Stimulated activated naive CD8-positive, alpha-beta T cell treated with anti-CD3 and anti-CD28 coated beads, Interleukin-15, Interleukin-2, amounts not matched to agents 100 U/mL and 50 U/mL, for 24 hours (primary cell): ENCODE measurements at regions not wholly inside any gene's neighbourhood (a gene's known extent, or its start where the extent isn't known, plus 50 kb on each side); places are given as distances from the start of the nearest gene placed in this dataset.
"Not testable (repeated sequence)": the region's sequence is repeated elsewhere in the genome, so short reads cannot be mapped to it uniquely, and the experiment has no call there.

ENCODE experiments used
- ATAC-seq: fragments of 150-1000 bp; cut with Tn5 transposase; one replicate; pipeline ENCODE4 v1.10.0; 2021
- DNase-seq: peaks from one replicate; pipeline ENCODE4 v3.0.0; 2021

DNA sequence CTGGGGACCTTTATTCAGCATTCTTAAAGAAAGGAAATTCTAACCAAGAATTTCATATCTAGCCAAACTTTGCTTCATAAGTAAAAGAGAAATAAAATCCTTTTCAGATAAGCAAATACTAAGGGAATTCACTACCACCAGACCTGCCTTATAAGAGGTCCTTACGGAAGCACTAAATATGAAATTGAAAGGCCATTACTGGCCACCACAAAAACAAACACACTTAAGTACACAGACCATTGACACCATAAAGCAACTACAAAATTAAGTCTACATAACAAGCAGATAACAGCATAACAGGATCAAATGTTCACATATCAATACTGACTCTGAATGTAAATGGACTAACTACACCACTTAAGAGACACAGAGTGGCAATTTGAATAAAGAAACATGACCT is 361.4 kb upstream of the POU5F2 start:
- ATAC-seq (no peak), DNase-seq (no peak)

DNA sequence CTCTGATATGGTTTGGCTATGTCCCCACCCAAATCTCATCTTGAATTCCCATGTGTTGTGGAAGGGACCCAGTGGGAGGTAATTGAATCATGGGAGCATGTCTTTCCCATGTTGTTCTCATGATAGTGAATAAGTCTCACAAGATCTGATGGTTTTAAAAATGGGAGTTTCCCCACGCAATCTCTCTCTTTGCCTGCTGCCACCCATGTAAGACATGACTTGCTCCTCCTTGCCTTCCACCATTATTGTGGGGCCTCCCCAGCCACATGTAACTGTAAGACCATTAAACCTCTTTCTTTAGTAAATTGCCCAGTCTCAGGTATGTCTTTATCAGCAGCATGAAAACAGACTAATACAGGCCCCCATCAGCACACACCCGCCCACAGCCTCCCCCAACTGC is 356.0 kb upstream of the POU5F2 start:
- DNase-seq, ATAC-seq: not testable (repeated sequence)

DNA sequence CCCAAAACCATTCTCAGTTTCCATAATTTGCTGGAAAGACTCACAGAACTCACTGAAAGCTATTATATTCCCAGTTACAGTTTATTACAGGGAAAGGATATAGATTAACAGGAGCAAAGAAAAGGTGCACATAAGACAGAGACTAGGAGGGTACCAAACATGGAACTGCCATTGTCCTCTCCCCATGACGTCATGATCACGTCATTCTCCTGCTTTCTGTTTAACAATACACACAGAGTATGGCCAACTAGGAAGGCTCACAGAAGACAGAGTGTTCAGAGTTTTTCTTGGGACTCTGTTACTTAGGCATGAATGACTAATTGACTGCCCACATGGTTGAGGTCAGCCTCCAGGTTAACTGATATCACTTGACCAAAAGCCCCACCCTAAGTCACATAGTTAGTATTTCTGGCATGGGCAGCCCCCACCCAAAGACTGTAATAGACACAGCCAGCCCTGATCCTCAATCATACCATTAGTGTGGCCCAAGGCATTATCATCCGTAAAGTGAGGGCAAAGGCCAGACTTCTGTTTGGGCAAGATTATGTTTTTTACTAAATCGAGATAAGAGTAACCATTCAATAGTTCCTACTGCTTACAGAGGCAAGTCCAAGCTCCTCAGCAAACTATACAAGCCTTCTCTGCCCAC is 353.5 kb upstream of the POU5F2 start:
- no peak for DNase-seq
- ATAC-seq, result no peak

DNA sequence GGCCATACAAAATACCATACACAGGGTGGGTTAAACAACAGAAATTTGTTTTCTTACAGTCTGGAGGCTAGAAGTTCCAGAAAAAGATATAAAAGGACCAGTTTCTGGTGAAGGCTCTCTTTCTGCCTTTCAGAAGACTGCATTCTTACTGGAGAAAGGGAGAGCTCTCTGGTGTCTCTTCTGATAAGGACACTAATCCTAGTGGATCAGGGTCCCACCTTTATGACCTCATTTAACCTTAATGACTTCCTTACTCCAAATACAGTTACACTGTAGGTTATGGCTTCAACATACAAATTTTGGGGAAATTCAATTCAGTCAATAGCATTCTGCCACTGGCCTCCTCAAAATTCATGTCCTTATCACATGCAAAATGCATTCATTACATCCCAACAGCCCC is 351.9 kb upstream of the POU5F2 start:
- no peak for DNase-seq
- ATAC-seq, result no peak

DNA sequence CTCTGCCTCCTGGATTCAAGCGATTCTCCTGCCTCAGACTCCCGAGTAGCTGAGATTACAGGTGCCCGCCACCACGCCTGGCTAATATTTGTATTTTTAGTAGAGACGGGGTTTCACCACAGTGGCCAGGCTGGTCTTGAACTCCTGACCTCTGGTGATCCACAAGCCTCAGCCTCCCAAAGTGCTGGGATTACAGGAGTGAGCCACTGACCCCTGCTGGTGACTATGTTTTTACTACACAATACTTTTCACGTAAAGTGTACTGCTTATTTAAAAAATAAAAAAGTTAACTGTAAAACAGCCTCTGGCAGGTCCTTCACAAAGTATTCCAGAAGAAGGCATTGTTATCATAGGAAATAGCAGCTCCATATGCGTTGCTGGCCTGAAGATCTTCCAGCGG is 345.2 kb upstream of the POU5F2 start:
- not testable (repeated sequence) for DNase-seq, ATAC-seq

DNA sequence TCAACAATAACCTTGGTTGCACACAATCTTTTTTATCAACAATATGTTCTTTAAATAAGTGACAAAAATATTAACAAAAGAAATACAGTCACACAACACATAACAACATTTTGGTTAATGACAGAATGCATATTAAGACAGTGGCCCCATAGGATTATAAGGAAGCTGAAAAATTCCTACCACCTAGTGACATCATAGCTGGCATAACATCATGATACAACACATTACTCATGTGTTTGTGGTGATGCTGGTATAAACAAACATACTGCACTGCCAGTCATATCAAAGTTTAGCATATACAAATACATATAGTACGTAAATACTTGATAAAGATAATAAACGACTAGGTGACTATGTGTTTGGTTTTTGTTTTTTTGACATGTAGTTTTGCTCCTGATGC is 344.8 kb upstream of the POU5F2 start:
- ATAC-seq (no peak), DNase-seq (no peak)

DNA sequence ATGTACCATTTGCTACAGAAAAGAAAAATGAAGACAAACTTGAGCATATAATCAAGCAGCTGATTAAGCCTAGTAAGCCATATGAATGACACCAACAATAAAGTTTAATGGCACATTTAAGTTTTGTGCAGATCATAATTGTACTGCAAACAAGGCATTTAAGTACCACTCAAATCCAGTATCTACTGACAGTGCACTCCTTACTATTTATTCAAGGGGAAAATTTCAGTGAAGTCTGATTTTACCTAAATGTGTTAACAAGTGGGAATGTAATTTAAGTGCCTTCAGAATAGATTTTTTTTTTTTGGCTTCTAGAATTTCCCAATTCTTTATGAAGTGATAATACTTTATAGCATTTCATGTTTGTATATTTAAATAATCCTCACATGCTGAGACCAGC is 341.0 kb upstream of the POU5F2 start:
- ATAC-seq, result no peak
- no peak for DNase-seq

DNA sequence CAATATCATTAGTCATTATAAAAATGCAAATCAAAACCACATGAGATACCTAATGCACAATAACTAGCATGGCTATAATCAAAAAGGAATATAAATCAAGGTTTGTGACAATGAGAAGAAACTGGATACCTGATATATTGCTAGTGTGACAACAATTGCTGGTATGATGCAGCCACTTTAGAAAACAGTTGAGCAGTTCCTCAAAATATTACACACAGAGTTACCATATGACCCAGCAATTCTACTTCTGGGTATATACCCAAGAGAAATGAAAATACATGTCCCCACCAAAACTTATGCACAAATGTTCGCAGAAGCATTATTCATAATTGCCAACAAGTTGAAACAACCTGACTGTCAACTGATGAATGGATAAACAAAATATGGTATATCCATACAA is 339.7 kb upstream of the POU5F2 start:
- ATAC-seq (no peak), DNase-seq (no peak)

DNA sequence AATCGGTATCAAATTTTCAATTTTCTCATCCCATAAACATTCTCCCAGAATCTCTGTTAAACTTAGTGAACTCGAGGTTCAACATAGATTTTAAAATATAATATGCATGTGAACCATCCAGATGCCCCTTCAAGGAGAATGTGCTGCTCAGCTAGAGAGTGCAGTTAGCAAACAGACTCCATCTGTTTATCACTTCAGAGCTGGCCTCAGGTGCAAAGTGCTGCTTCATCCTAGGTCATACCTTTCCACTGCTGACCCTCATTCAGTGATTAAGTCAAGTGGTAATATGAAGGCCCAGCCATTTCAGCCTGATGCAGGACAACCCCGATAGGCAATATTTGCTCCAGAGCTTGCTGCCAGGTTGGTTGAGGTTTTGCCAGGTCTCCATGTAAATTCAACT is 339.0 kb upstream of the POU5F2 start:
- DNase-seq (no peak), ATAC-seq (no peak)

DNA sequence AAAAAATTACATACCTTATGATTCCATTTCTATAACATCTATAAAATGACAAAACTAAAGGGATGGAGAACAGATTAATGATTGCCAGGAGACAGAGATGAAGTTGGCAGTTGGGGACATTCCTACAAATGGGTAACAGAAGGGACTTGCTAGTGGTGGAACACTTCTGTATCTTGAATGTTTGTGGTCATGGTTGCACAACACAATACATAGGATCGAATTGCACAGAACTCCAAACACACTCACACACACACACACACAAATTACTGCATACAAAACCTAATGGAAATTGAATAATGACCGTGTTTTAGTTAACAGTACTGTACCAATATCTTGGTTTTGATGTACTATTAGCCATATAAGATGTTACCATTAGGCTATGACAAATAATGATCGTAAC is 330.7 kb upstream of the POU5F2 start:
- ATAC-seq, result no peak
- DNase-seq, result no peak

DNA sequence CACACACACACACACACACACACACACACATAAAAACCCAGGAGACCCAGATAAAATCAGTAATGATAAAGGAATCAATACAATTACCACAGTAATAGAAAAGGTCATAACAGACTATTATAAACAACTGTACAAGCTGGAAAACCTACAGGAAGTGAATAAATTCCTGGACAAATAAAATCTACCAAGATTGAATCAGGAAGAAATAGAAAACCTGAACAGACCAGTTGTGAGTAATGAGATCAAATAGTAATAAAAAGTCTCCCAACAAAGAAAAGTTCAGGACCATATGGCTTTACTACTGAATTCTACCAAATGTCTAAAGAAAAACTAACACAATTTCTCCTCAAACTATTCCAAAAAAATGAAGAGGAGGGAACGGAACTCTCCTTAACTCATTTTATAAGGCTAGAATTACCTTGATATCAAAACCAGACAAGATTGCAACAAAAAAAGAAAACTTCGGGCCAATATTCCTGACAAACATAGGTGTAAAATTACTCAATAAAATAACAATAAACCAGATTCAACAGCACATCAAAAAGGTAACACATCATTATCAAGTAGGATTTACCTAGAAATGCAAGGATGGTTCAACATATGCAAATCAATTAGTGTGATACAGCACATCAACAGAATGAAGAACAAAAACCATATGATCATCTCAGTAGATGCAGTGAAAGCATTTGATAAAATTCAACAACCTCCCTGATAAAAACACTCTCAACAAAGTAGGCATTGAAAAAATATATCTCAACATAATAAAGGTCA is 325.2 kb upstream of the POU5F2 start:
- no peak for ATAC-seq
- DNase-seq, result no peak

DNA sequence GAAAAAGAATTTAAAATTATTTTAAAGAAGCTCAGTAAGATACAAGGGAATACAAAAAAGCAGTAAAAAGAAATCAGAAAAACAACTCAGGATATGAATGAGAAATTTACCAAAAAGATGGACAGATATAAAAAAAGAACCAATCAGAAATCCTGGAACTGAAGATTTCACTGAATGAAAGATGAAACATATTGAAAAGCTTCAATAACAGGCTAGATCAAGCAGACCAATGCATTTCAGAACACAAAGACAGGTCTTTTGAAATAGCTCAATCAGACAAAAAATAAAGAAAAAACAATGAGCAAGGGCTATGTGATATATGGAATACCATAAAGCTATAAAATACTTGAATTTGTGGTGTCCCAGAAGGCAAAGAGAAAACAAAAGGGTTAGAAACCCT is 322.6 kb upstream of the POU5F2 start:
- no peak for DNase-seq
- ATAC-seq, result no peak

DNA sequence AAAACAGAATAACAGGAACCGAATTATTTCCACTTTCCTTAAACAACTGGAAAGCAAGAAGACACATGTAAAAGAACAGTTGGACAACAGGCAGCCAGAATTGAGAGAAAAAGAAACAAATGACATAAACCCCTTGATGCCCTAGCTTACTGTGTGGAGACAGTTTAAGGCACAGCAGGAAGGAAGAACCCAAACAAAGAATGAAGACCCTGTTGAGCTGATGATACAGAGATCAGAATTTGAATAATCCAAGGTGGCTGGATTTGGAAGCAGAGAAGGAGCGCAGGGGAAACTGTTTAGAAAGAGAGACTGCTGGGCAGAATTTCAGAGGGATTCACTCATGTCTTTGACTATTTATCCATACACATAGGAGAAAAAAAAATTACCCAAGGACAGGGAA is 316.3 kb upstream of the POU5F2 start:
- ATAC-seq, result no peak

DNA sequence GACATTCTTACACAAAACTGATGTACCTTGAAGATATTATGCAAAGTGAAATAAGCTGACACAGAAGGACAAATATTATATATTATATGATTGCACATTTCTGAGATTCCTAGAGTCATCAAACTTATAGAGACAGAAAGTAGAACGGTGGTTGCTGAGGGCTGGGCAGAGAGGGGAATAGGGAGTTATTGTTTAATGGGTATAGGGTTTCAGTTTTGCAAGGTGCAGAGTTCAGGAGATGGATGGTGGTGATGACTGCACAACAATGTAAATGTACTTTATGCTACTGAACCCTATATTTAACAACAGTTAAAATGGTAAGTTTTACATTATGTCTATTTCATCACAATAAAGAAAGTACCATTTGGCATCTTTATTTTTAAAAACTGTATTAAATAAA is 315.8 kb upstream of the POU5F2 start:
- DNase-seq (no peak), ATAC-seq (no peak)

More for the DNA sequence above, 316.3 kb upstream of the POU5F2 start:
- no peak for DNase-seq

DNA sequence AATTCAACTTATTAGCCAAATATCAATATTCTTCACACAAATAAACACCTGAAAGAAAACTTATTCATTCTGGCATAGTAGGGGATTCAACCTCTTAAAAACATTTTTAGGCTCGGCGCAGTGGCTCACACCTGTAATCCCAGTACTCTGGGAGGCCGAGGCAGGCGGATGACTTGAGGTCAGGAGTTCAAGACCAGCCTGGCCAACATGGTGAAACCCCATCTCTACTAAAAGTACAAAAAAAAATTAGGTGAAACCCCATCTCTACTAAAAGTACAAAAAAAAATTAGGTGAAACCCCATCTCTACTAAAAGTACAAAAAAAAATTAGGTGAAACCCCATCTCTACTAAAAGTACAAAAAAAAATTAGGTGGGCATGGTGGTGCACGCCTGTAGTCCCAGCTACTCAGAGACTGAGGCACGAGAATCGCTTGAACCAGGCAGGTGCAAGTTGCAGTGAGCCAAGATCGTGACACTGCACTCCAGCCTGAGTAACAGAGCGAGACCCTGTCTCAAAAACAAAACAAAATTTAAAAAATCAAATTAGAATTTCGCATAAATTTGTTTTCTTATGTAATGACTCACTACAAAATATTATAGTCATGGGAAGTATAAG is 308.0 kb upstream of the POU5F2 start:
- ATAC-seq, DNase-seq: not testable (repeated sequence)

DNA sequence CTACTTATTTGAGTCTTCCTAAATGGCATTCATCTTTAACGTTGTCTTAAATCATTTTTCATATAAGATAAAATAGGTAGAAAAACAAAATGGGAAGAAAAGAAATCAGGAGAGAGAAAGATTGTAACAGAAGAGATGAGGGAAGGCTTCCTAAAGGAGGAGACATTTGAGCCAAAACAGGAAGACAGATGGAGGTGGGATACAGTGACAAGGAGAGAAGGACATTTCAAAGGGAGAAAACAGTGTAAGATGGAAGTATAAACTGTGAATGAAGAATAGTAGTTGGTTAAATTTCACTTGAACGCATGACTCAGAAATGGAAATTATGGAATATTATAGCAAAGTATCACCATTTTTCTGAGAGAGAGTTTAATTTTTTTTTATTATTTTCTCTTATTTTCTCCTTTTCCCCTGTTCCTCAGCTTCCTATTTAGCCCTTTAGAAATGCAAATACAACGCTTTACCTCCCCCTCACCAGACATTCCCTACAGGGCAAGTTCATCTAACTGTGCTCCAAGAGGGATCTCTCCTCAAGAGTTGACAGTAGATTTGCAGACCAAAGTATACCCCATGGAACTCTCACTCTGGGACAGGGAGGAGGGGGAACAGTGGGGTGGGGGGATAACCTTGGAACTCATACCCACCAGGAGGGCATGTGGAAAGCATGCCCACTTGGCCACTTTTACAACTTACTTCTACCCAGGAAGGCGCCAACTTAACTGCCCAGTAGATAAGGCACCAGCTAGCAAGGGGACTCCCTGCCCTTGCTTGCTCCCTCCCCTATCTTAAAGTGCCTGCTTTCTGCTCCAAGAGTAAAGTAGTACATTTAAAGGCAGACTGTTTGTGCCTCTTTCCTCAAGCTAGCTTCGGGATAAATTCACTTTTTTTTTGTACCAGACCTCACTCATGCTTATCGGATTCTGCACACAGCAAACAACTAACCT is 304.7 kb upstream of the POU5F2 start:
- DNase-seq, result no peak
- no peak for ATAC-seq

DNA sequence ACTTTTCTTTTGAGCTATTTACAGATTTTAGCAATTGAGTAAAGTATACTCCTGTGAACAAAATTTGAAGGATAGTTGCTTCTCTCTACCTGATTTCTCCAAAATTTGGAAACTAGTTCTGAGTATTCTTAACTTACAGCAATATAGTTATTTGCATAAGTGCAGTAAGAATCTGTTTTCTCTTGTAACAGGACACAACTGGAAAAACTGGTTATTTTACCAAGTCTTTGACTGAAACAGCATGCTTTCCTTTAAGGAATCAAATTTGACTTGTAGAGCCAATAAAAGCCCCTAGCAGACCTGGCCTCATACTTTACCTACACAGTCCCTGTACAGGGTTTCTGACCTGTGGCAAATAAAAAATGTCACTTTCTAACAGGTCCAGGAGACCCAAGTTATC is 301.9 kb upstream of the POU5F2 start:
- ATAC-seq (no peak), DNase-seq (no peak)

DNA sequence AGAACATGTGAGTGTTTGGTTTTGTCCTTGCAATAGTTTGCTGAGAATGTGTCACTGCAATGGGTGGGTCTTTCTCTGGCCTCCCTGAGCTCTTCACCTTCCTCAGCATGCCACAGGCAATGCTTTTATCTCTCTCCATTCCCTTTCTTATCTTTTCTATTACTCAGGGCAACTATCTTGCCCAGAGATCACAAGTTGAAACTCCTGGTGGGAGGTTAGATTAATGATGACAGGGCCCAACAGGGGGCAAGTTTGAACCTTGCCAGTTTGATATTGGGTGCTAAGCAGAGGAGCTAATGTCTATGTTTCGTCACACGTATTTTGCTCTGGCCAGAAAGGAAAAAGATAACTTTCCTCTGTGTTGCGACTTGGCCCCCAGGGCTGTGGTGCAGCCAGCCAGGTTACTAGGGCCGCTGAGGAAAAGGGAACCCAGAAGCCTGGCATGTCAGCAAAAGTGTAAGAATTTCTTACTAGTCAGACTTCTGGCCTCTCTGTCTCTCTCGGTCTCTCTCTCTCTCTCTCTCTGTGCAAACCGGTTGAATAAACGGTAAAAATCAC is 299.3 kb upstream of the POU5F2 start:
- DNase-seq (no peak), ATAC-seq (no peak)

DNA sequence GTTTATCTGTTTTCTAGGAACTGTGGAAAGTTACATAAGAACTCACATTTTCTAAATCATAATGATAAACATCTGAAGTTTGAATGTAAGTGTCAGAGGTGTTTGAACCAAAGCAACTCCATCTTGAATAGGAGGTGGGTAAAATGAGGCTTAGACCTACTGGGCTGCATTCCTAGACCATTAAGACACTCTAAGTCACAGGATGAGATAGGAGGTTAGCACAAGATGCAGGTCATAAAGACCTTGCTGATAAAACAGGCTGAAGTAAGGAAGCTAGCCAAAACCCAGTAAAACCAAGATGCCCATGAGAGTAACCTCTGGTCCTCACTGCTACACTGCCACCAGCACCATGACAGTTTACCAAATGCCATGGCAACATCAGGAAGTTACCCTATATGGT is 297.7 kb upstream of the POU5F2 start:
- DNase-seq (no peak), ATAC-seq (no peak)

DNA sequence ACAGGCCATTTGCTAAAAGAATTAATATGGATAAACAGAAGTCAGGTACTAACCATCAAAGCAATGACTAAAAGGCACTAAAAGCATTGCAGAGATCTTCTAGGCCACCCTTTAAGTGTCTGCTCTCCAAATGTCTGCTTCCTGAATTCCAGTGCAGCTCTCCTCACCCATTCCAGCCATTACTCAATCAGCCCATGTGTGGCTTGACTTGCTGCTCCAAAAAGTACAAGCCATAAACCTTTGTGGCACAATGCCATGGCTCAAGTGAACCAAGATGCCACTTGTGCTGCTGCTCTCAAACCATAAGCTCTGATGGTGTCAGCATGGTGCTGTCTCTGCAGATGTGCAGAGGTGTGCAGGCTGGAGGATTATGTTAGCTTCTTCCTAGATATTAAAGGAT is 290.2 kb upstream of the POU5F2 start:
- no peak for ATAC-seq
- no peak for DNase-seq

DNA sequence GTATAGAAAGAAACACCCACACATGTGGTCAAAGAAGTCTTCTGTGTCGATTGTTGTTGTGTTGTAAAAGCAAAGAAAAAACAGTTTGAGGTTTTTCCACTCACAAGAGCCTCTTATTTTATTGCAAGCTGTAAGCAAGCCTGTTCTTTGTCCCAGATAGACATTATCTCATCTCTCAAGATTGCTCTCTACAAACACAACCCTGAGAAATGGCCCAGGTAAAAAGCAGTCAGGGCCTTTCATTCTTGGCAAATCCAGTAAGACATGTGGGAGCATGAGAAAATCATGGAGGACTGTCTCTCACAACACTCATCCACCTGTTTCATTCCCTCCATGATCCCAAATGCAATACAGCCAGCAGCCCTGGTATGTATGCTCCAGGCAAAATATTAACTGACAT is 286.6 kb upstream of the POU5F2 start:
- no peak for DNase-seq
- ATAC-seq, result no peak

DNA sequence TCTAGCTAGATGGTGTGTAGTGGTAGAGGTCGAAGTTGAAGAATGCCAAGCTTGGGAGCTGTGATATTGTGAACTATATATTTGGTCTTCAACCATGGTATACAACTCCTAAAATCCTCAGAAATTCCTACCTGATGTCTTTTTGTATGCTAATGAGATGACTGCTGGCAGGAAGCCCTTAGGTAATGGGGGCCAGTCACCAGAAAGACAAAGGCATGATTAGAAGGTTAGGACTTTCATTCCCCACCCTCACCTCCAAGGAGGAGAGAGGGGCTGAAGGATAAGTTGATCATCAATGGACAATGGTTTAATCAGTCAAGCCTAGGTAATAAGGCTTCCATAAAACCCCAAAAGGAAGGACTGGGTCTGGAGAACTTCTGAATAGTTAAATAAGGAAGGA is 285.7 kb upstream of the POU5F2 start:
- no peak for ATAC-seq
- DNase-seq, result no peak
